Activated CD8-positive, alpha-beta memory T cell treated with anti-CD3 and anti-CD28 coated beads, Interleukin-2, amount 50 U/mL, for 1 hour (primary cell): ENCODE measurements at regions not wholly inside any gene's neighbourhood (a gene's known extent, or its start where the extent isn't known, plus 50 kb on each side); places are given as distances from the start of the nearest gene placed in this dataset.

Source experiments
- DNase-seq: peaks from one replicate; pipeline ENCODE4 v3.0.0-alpha.2; 2020; ENCODE audit errors: extremely low read depth

DNA sequence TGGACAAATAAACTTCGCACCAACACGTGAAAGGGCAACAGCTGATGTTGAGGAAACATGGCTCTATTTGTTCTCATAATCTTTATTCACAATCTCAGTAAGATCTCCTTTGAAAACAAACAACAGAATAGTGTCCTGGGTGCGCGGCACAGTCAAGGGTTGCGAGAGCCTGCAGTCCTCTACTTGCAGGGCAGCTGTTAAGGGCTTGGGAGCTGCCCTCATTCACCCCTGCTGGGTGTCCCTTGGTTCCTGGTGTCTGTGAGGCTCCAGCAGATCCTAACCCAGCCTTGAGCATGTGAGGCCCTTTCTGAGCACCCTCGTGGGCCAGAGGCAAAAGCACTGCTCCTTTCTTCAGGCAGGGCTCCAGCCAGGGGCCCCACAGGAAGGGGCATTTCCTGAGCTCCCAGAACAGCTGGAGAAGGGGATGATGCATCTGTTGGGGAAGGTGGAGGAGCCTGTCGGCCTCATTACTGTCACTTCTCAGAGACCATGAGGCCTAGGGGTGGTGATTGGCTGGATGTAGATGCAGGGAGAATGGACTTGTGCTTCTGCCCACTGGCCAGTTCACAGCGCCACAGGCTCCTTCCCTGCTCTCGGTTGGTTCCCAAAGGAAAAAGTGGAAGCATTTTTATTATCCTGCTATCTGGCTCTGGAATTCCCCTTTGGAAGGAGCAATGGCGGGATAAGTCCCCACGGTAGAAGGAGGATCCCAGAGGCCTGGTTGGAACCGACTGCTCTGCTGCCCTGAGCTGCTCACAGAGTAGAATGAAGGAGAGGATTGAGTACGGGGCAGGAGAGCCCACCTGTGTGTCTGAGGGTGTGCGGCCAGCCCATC is 51.9 kb upstream of the KLF13 start:
- DNase-seq: no peak

- DNase-seq: no peak
These were observed 51.0 kb upstream of the KLF13 start for GRCh38 chr15:31275331-31276262.

- no peak for DNase-seq
These were observed 49.9 kb upstream of the KLF13 start for GRCh38 chr15:31276596-31277298.
